ENCODE measurements at regions not wholly inside any gene's neighbourhood (a gene's known extent, or its start where the extent isn't known, plus 50 kb on each side); places are given as distances from the start of the nearest gene placed in this dataset.
"Not testable (repeated sequence)": the region's sequence is repeated elsewhere in the genome, so short reads cannot be mapped to it uniquely, and the experiment has no call there.

DNA sequence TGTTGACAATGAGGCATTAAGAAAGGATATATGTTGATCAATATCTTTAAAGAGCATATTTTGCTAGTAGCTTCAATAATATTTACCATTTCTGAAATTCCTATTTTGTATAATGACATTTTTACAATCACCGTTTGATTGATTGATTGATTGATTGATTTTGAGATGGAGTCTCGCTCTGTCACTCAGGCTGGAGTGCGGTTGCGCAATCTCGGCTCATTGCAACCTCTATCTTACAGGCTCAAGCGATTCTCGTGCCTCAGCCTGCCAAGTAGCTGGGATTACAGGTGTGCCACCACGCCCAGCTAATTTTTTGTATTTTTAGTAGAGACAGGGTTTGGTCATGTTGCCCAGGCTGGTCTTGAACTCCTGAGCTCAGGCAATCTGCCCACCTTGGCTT, 150.9 kb upstream of the TEX13D start:
- H3K4me3 ChIP-seq; H3K4me1 ChIP-seq; H3K9me3 ChIP-seq; DNase-seq; intact Hi-C loops (cut with DNase I); H3K27ac ChIP-seq; H3K27me3 ChIP-seq; H3K36me3 ChIP-seq: not testable (repeated sequence)
- 75 to 95% methylated on average over 7 of the region's 8 CpGs for WGBS, 2 donors

DNA sequence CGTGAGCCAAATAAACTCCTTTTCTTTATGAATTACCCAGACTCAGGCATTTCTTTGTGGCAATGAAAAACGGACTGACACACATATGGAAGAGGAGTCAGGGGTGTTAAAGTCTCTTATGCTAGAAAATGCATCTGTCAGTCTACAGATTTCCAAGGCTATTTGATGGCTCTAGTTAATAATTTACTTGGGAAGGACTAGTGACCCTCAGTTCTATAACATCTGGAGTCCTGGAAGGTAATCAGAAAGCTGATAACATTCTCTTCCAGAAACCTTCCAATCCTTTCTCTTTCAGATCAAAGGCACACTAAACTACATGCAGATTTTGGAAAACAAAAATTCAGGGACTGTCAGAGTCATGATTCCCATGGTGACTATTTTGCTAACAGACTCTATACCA, 142.0 kb upstream of the TEX13D start:
- 50 to 62% methylated on average over 2 of the region's 2 CpGs for WGBS, 2 donors
- intact Hi-C loops (cut with DNase I) = no loop called here
- H3K9me3 ChIP-seq = no peaks in the 10 kb centered on the region

DNA sequence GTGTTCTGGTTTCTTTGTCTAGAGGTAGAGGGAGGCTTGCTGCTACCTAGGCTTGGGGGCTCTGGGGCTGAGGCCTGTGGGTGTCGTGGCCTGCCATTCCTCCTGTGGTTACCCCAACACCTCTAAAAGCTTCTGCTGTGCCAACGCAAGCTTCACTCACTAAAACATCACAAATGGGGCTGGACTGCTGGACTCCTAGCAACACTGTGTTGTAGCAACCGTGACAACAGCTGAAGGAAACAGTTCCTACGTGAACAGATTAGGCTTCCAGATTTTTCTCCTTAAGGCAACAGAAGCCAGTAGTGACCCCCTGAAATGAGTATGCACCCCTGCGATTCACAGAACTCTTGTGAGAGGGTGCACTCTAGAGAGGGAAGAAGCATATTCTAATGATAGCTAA, 138.3 kb upstream of the TEX13D start:
- no peak for DNase-seq
- H3K27ac ChIP-seq = peak overlapping the region in 2 of 4 donors; percentile 9 to 42

More for the DNA sequence above, 142.0 kb upstream of the TEX13D start:
- no peaks in the 10 kb centered on the region for H3K36me3 ChIP-seq
- H3K27ac ChIP-seq = no peak overlapping the region
- DNase-seq = no peak
- no peaks in the 10 kb centered on the region for H3K4me1 ChIP-seq
- H3K27me3 ChIP-seq = no peaks in the 10 kb centered on the region
- TF ChIP-seq POLR2A (IDR thresholded peaks at IDR 0.05) = no peak
- TF ChIP-seq, protein P1, sequence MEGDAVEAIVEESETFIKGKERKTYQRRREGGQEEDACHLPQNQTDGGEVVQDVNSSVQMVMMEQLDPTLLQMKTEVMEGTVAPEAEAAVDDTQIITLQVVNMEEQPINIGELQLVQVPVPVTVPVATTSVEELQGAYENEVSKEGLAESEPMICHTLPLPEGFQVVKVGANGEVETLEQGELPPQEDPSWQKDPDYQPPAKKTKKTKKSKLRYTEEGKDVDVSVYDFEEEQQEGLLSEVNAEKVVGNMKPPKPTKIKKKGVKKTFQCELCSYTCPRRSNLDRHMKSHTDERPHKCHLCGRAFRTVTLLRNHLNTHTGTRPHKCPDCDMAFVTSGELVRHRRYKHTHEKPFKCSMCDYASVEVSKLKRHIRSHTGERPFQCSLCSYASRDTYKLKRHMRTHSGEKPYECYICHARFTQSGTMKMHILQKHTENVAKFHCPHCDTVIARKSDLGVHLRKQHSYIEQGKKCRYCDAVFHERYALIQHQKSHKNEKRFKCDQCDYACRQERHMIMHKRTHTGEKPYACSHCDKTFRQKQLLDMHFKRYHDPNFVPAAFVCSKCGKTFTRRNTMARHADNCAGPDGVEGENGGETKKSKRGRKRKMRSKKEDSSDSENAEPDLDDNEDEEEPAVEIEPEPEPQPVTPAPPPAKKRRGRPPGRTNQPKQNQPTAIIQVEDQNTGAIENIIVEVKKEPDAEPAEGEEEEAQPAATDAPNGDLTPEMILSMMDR (IDR thresholded peaks at IDR 0.05) = no peak
- H3K4me3 ChIP-seq = no peak overlapping the region

DNA sequence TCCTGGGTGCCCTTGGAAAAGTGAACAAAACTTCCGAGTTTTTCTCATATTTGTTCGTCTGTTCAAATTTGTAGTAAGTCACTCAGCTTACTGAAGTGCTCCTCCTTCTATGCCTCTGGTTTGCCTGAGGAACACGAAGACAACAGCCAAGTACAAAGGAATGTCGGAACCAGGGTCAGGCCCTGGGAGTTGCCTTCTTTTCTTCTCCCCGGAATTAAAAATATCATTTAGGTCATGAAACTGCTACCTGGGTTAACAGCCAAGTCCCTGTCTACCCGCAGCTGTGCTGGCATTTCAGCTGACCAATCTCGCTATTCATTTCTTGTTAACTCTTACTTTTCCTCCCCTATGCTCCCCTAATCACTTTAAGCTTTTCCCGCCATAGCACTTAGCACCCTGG, 137.6 kb upstream of the TEX13D start:
- no peaks in the 10 kb centered on the region for H3K9me3 ChIP-seq
- no peaks in the 10 kb centered on the region for H3K4me1 ChIP-seq
- WGBS, 2 donors = 35 to 46% methylated on average over 7 to 8 of the region's 8 CpGs
- intact Hi-C loops (cut with DNase I) = no loop called here
- no peaks in the 10 kb centered on the region for H3K27me3 ChIP-seq
- no peak overlapping the region for H3K4me3 ChIP-seq
- peak overlapping the region in 2 of 4 donors; percentile 9 to 42 for H3K27ac ChIP-seq
- H3K36me3 ChIP-seq = no peaks in the 10 kb centered on the region
- TF ChIP-seq, protein P1 (IDR thresholded peaks at IDR 0.05) = no peak
- no peak for TF ChIP-seq POLR2A (IDR thresholded peaks at IDR 0.05)
- DNase-seq = no peak

More for the DNA sequence above, 138.3 kb upstream of the TEX13D start:
- Histone ChIP-seq H3K9me3 (no peaks in the 10 kb centered on the region), H3K27me3 (no peaks in the 10 kb centered on the region), H3K4me3 (no peak overlapping the region), H3K36me3 (no peaks in the 10 kb centered on the region), H3K4me1 (no peaks in the 10 kb centered on the region)
- WGBS, 2 donors = 46 to 64% methylated on average over 2 of the region's 5 CpGs
- TF ChIP-seq, protein P1 (IDR thresholded peaks at IDR 0.05) = no peak
- no peak for TF ChIP-seq POLR2A (IDR thresholded peaks at IDR 0.05)
- intact Hi-C loops (cut with DNase I) = no loop called here

DNA sequence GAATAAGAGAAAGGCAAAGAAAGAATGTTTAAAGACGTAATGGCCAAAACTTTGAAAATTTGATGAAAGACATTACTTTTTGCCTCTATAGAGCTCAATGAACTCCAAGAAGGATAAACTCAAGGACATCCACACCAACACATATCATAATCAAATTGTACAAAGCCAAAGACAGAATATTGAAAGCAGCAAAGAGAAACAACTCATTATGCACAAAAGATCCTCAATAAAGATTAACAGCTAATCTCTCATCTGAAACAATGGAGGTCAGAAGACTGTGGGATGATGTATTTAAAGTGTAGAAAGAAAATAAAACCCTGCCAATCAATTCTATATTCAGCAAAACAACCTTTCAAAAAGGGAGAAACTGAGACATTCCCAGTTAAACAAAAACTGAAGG, 129.1 kb upstream of the TEX13D start:
- WGBS, 2 donors = 85 to 92% methylated on average over 1 of the region's 1 CpG
- DNase-seq = no peak
- no peaks in the 10 kb centered on the region for H3K27me3 ChIP-seq
- intact Hi-C loops (cut with DNase I) = no loop called here
- no peaks in the 10 kb centered on the region for H3K36me3 ChIP-seq
- H3K4me3 ChIP-seq = no peak overlapping the region
- H3K9me3 ChIP-seq = no peaks in the 10 kb centered on the region
- H3K27ac ChIP-seq = no peak overlapping the region
- no peaks in the 10 kb centered on the region for H3K4me1 ChIP-seq
- TF ChIP-seq, protein P1 (IDR thresholded peaks at IDR 0.05) = no peak
- TF ChIP-seq POLR2A (IDR thresholded peaks at IDR 0.05) = no peak

DNA sequence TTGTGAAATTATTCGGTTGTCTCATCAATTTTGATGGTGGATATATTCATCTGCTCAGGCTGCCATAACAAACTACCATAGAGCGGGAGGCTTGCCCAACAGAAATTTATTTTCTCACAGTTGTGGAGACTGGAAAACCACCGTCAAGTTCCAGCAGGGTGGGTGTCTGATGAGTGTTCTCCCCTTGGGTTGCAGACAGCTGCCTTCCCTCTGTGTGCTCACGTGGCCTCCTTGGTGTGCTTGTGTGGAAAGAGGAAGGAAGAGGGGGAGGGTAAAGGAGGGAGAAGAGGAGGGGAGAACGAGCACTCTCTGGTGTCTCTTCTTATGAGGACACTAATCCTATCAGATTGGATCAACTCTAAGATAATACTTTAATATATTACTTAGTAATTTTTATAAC, 123.8 kb upstream of the TEX13D start:
- intact Hi-C loops (cut with DNase I) = no loop called here
- TF ChIP-seq POLR2A (IDR thresholded peaks at IDR 0.05) = no peak
- TF ChIP-seq, protein P1 (IDR thresholded peaks at IDR 0.05) = no peak
- WGBS, 2 donors = 44 to 76% methylated on average over 2 to 5 of the region's 5 CpGs
- Histone ChIP-seq H3K27ac (no peak overlapping the region), H3K4me3 (no peak overlapping the region), H3K36me3 (no peaks in the 10 kb centered on the region), H3K4me1 (no peaks in the 10 kb centered on the region), H3K9me3 (no peaks in the 10 kb centered on the region), H3K27me3 (no peaks in the 10 kb centered on the region)
- no peak for DNase-seq
